ENCODE measurements at regions not wholly inside any gene's neighbourhood (a gene's known extent, or its start where the extent isn't known, plus 50 kb on each side); places are given as distances from the start of the nearest gene placed in this dataset.

GRCh38 chr3:111244760-111245159 lies 173.1 kb downstream of the NECTIN3 start:
- no peak overlapping the region for H3K9ac ChIP-seq (ENCODE audit: low read depth, low read length, poor library complexity, severe bottlenecking)
- H3K9me3 ChIP-seq (ENCODE audit: insufficient read depth, low read depth, low read length) = peaks cover 14% of the 10 kb centered on the region; the same call in 1 of the 2 replicates
- H3K79me2 ChIP-seq (ENCODE audit: insufficient read depth, low read length) = no peaks in the 10 kb centered on the region
- H3K4me1 ChIP-seq (ENCODE audit: insufficient read depth, low read length, poor library complexity, severe bottlenecking) = peaks cover 16% of the 10 kb centered on the region
- H2AFZ ChIP-seq (ENCODE audit: low read length) = no peak overlapping the region
- no peak overlapping the region for H3K4me2 ChIP-seq (ENCODE audit: low read depth, low read length, poor library complexity, severe bottlenecking)
- H4K20me1 ChIP-seq (ENCODE audit: insufficient read depth, low read length, poor library complexity, severe bottlenecking) = no peaks in the 10 kb centered on the region
- H3F3A ChIP-seq (ENCODE audit: low read depth) = no peaks in the 10 kb centered on the region
- no peaks in the 10 kb centered on the region for H3K9me2 ChIP-seq (replicated peaks; ENCODE audit: low read depth, low read length)
- no peak overlapping the region for H3K4me3 ChIP-seq (ENCODE audit: low read length, poor library complexity, severe bottlenecking)
- H3K27me3 ChIP-seq (ENCODE audit: insufficient read depth, low read length, poor library complexity, severe bottlenecking) = no peaks in the 10 kb centered on the region
- H3K36me3 ChIP-seq (ENCODE audit: insufficient read depth, low read length) = no peaks in the 10 kb centered on the region
- TF ChIP-seq EZH2phosphoT487 (IDR thresholded peaks at IDR 0.05; ENCODE audit: borderline replicate concordance) (no peak), CTCF (conservative IDR thresholded peaks at IDR 0.05; ENCODE audit: low read length) (no peak)

- Histone ChIP-seq H3K9me3 (ENCODE audit: insufficient read depth, low read depth, low read length) (peaks cover 11% of the 10 kb centered on the region; the same call in 1 of the 2 replicates), H3K79me2 (ENCODE audit: insufficient read depth, low read length) (no peaks in the 10 kb centered on the region), H4K20me1 (ENCODE audit: insufficient read depth, low read length, poor library complexity, severe bottlenecking) (no peaks in the 10 kb centered on the region), H3K27me3 (ENCODE audit: insufficient read depth, low read length, poor library complexity, severe bottlenecking) (no peaks in the 10 kb centered on the region), H3F3A (ENCODE audit: low read depth) (no peaks in the 10 kb centered on the region), H3K4me3 (ENCODE audit: low read length, poor library complexity, severe bottlenecking) (no peak overlapping the region), H3K4me1 (ENCODE audit: insufficient read depth, low read length, poor library complexity, severe bottlenecking) (peaks cover 16% of the 10 kb centered on the region), H3K4me2 (ENCODE audit: low read depth, low read length, poor library complexity, severe bottlenecking) (peak overlapping the region; percentile 27), H2AFZ (ENCODE audit: low read length) (no peak overlapping the region), H3K36me3 (ENCODE audit: insufficient read depth, low read length) (no peaks in the 10 kb centered on the region), H3K9me2 (replicated peaks; ENCODE audit: low read depth, low read length) (no peaks in the 10 kb centered on the region), H3K9ac (ENCODE audit: low read depth, low read length, poor library complexity, severe bottlenecking) (no peak overlapping the region)
- no peak for TF ChIP-seq CTCF (conservative IDR thresholded peaks at IDR 0.05; ENCODE audit: low read length)
- no peak for TF ChIP-seq EZH2phosphoT487 (IDR thresholded peaks at IDR 0.05; ENCODE audit: borderline replicate concordance)
Measured at GRCh38 chr3:111246967-111247760, 175.5 kb downstream of the NECTIN3 start.

GRCh38 chr3:111248406-111248805 lies 176.8 kb downstream of the NECTIN3 start:
- Histone ChIP-seq H3K4me2 (ENCODE audit: low read depth, low read length, poor library complexity, severe bottlenecking) (no peak overlapping the region), H3K9ac (ENCODE audit: low read depth, low read length, poor library complexity, severe bottlenecking) (no peak overlapping the region), H2AFZ (ENCODE audit: low read length) (no peak overlapping the region), H3K36me3 (ENCODE audit: insufficient read depth, low read length) (no peaks in the 10 kb centered on the region), H3K9me2 (replicated peaks; ENCODE audit: low read depth, low read length) (no peaks in the 10 kb centered on the region), H3K4me1 (ENCODE audit: insufficient read depth, low read length, poor library complexity, severe bottlenecking) (peaks cover 16% of the 10 kb centered on the region), H3K9me3 (ENCODE audit: insufficient read depth, low read depth, low read length) (peaks cover 2% of the 10 kb centered on the region; the same call in 1 of the 2 replicates), H3F3A (ENCODE audit: low read depth) (no peaks in the 10 kb centered on the region), H3K79me2 (ENCODE audit: insufficient read depth, low read length) (no peaks in the 10 kb centered on the region), H3K27me3 (ENCODE audit: insufficient read depth, low read length, poor library complexity, severe bottlenecking) (no peaks in the 10 kb centered on the region), H3K4me3 (ENCODE audit: low read length, poor library complexity, severe bottlenecking) (no peak overlapping the region), H4K20me1 (ENCODE audit: insufficient read depth, low read length, poor library complexity, severe bottlenecking) (no peaks in the 10 kb centered on the region)
- TF ChIP-seq CTCF (conservative IDR thresholded peaks at IDR 0.05; ENCODE audit: low read length) (no peak), EZH2phosphoT487 (IDR thresholded peaks at IDR 0.05; ENCODE audit: borderline replicate concordance) (no peak)

Measured in Loucy (cell line).